Glutamatergic neuron (in vitro differentiated cells): ENCODE measurements at regions not wholly inside any gene's neighbourhood (a gene's known extent, or its start where the extent isn't known, plus 50 kb on each side); places are given as distances from the start of the nearest gene placed in this dataset.

ENCODE experiments used
- DNase-seq: peaks from one replicate; pipeline ENCODE4 v3.0.0; 2022
- H3K27ac Mint-ChIP-seq: one replicate; pipeline ENCODE4 v1.8.0; 2020; ENCODE audit warnings: mild to moderate bottlenecking, mixed read lengths, inconsistent platforms; ENCODE audit not compliant: unreplicated experiment
- H3K27me3 Mint-ChIP-seq: one replicate; pipeline ENCODE4 v1.8.0; 2020; ENCODE audit warnings: mild to moderate bottlenecking, moderate library complexity, mixed read lengths, inconsistent platforms; ENCODE audit not compliant: unreplicated experiment
- H3K36me3 Mint-ChIP-seq: one replicate; pipeline ENCODE4 v1.8.0; 2020; ENCODE audit warnings: mild to moderate bottlenecking, mixed read lengths, inconsistent platforms; ENCODE audit not compliant: unreplicated experiment
- H3K4me1 Mint-ChIP-seq: one replicate; pipeline ENCODE4 v1.8.0; 2020; ENCODE audit warnings: mild to moderate bottlenecking, low read depth, mixed read lengths, inconsistent platforms; ENCODE audit not compliant: unreplicated experiment
- H3K4me3 Mint-ChIP-seq: one replicate; pipeline ENCODE4 v1.8.0; 2020; ENCODE audit warnings: mild to moderate bottlenecking, mixed read lengths, inconsistent platforms; ENCODE audit not compliant: unreplicated experiment
- H3K9me3 Mint-ChIP-seq: one replicate; pipeline ENCODE4 v1.8.0; 2020; ENCODE audit warnings: mild to moderate bottlenecking, moderate library complexity, mixed read lengths, inconsistent platforms; ENCODE audit not compliant: unreplicated experiment
- CTCF ChIP-seq: fragments of 200-600 bp; sonication (generic); IDR thresholded peaks from one replicate; pipeline ENCODE4 v1.5.0; 2021; ENCODE audit not compliant: partially characterized antibody, unreplicated experiment

DNA sequence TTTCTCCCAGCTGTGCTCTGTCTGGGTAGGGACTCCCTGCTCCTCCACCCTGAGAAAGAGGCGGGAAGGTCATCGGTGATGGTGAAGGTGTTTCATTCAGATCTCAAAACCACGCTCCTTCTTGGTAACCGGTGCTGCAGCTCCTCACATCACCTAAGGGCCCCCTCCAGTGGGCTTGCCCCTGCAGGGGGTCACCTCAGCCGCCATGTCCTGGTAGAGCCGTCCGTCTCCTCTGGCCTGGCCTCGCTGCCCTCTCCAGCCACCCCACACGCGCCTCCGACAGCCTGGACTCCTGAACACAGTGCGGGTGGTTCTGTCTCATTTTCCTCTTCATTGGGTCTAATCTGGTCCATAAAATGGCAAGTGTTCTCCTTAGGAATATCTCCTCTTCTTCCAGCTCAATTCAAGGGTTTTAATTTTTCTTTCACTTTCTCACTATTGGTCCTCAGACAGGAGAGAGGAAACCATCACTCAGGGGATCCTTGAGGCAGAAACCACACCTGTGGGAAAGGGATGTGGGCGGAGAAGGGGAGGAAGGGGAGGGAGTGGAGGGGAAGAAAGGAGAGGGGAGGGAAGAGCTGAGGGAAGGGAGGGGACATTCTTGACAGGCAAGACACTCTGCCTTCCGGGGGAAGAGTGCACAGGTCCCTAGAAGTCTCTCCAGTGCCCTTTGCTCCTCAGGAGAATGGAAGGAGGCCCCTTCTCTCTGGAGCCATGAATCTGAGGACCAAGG is 1338.4 kb downstream of the TBC1D22A start:
- Mint-ChIP-seq H3K27ac (no peak overlapping the region), H3K4me3 (no peak overlapping the region), H3K4me1 (peaks cover 3% of the 10 kb centered on the region), H3K9me3 (peaks cover 25% of the 10 kb centered on the region), H3K27me3 (peaks cover 3% of the 10 kb centered on the region), H3K36me3 (no peaks in the 10 kb centered on the region)
- no peak for TF ChIP-seq CTCF
- no peak for DNase-seq

DNA sequence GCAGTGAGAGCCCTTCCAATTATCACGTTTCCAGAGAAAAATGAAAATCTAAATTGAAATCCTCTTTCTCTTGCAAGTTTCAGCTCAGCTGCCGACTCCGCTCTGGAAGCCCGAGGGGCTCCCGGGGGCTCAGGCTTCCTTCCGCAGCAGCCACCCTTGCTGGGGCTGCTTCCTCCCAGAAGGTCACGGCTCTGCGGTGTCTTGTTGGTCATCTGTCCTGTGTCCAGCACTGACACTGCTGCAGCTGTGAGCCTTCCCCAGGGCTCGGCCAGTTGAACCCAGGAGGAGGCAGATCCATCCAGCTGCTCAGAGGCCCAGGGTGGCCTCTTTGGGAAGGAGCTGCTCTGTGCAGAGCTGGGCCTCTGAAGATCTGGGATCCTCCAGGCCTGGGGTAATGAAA is 1337.2 kb downstream of the TBC1D22A start:
- no peak for TF ChIP-seq CTCF
- Mint-ChIP-seq H3K4me3 (no peak overlapping the region), H3K36me3 (no peaks in the 10 kb centered on the region), H3K4me1 (peaks cover 3% of the 10 kb centered on the region), H3K27me3 (no peaks in the 10 kb centered on the region), H3K9me3 (peaks cover 26% of the 10 kb centered on the region), H3K27ac (no peak overlapping the region)
- no peak for DNase-seq

DNA sequence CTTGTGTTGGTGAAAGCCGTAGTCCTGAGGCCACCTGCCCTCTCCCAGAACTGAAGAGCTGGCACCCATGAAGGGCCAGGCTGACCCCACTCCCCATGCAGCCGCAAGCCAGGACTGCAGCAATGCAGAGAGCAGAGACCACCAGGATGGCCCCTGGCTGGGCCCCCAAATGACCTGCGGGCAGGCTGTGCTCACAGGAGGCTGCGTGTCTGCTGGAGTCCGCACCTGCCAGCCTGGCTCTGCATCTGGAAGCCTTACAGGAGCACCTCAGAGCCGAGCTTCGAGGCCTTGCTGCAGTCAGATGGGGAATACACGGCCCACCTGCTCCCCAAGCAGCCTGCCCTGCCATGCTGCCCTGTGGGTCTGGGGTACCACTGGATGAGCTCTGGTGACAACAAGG is 1336.8 kb downstream of the TBC1D22A start:
- Mint-ChIP-seq H3K4me1 (peaks cover 3% of the 10 kb centered on the region), H3K36me3 (no peaks in the 10 kb centered on the region), H3K27me3 (no peaks in the 10 kb centered on the region), H3K9me3 (peaks cover 22% of the 10 kb centered on the region), H3K27ac (no peak overlapping the region), H3K4me3 (no peak overlapping the region)
- no peak for DNase-seq
- no peak for TF ChIP-seq CTCF

GRCh38 chr22:48098921-48099245 is 1336.4 kb downstream of the TBC1D22A start:
- H3K27ac Mint-ChIP-seq: no peak overlapping the region
- H3K36me3 Mint-ChIP-seq: no peaks in the 10 kb centered on the region
- H3K27me3 Mint-ChIP-seq: no peaks in the 10 kb centered on the region
- H3K4me3 Mint-ChIP-seq: no peak overlapping the region
- H3K9me3 Mint-ChIP-seq: peaks cover 20% of the 10 kb centered on the region
- no peak for DNase-seq
- TF ChIP-seq CTCF: no peak
- peaks cover 3% of the 10 kb centered on the region for H3K4me1 Mint-ChIP-seq

DNA sequence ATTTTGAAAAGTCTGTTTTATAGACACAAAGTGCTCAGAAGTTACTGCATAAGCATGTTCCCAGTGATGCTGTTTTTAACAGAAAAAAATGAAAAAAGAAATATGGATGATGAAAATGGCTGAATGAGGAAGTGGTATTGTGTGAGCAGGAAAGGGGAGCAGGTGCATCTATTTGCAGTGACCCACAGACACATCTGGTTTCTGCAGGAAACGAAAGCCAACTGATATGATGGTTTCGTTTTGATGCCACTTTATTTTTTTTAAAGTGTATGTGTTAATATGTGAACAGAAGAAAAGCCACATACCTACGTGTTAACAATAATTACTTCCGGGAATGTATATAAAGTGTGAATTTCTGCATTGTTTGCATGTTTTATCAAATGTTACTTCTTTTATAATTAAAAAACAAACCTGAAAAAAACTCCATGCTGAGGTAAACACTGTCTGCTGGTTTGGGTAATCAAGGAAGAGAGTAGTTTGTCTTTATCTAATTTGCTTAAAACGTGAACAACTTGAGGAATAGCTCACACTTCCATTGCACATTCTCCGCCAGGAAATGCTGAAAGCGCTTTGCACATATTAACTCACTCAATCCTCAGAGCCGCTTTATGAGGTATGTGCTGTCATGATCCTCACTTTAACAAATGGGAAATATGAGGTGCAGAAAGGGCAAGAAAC is 1335.9 kb downstream of the TBC1D22A start:
- Mint-ChIP-seq H3K27me3 (no peaks in the 10 kb centered on the region), H3K36me3 (no peaks in the 10 kb centered on the region), H3K4me1 (peaks cover 3% of the 10 kb centered on the region), H3K9me3 (peaks cover 18% of the 10 kb centered on the region), H3K27ac (no peak overlapping the region), H3K4me3 (no peak overlapping the region)
- TF ChIP-seq CTCF: no peak
- no peak for DNase-seq
